ENCODE measurements at regions not wholly inside any gene's neighbourhood (a gene's known extent, or its start where the extent isn't known, plus 50 kb on each side); places are given as distances from the start of the nearest gene placed in this dataset.
"Not testable (repeated sequence)": the region's sequence is repeated elsewhere in the genome, so short reads cannot be mapped to it uniquely, and the experiment has no call there.

GRCh38 chr19:28655054-28655453 lies 557.9 kb downstream of the UQCRFS1 start:
- no peak for DNase-seq

- DNase-seq: no peak
These were observed 560.2 kb downstream of the UQCRFS1 start for GRCh38 chr19:28652765-28653164.

- no peak for DNase-seq
These were observed 566.3 kb downstream of the UQCRFS1 start for GRCh38 chr19:28646629-28647028.

- DNase-seq: no peak
These were observed 568.7 kb downstream of the UQCRFS1 start for GRCh38 chr19:28644169-28644775.

- DNase-seq: no peak
These were observed 569.9 kb downstream of the UQCRFS1 start for GRCh38 chr19:28642787-28643683.

- no peak for DNase-seq
These were observed 571.6 kb downstream of the UQCRFS1 start for GRCh38 chr19:28641395-28641794.

GRCh38 chr19:28640506-28640905 lies 572.4 kb downstream of the UQCRFS1 start:
- DNase-seq: no peak

GRCh38 chr19:28638445-28638844 lies 574.5 kb downstream of the UQCRFS1 start:
- DNase-seq: no peak

GRCh38 chr19:28636706-28637105 lies 576.2 kb downstream of the UQCRFS1 start:
- DNase-seq: no peak

- DNase-seq: no peak
These were observed 576.8 kb downstream of the UQCRFS1 start for GRCh38 chr19:28636016-28636629.

- no peak for DNase-seq
These were observed 578.1 kb downstream of the UQCRFS1 start for GRCh38 chr19:28634837-28635236.

- DNase-seq: no peak
These were observed 579.0 kb downstream of the UQCRFS1 start for GRCh38 chr19:28634019-28634328.

GRCh38 chr19:28633319-28634018 lies 579.5 kb downstream of the UQCRFS1 start:
- DNase-seq: peak; percentile 31

GRCh38 chr19:28632371-28633080 lies 580.4 kb downstream of the UQCRFS1 start:
- DNase-seq: no peak

GRCh38 chr19:28631961-28632360 lies 581.0 kb downstream of the UQCRFS1 start:
- no peak for DNase-seq

GRCh38 chr19:28627669-28628068 lies 585.3 kb downstream of the UQCRFS1 start:
- no peak for DNase-seq

- DNase-seq: not testable (repeated sequence)
These were observed 586.5 kb downstream of the UQCRFS1 start for GRCh38 chr19:28626407-28626806.

GRCh38 chr19:28619816-28620429 lies 593.0 kb downstream of the UQCRFS1 start:
- no peak for DNase-seq

- DNase-seq: no peak
These were observed 594.4 kb downstream of the UQCRFS1 start for GRCh38 chr19:28618504-28618903.

- DNase-seq: no peak
These were observed 597.0 kb downstream of the UQCRFS1 start for GRCh38 chr19:28615966-28616365.

- DNase-seq: no peak
These were observed 597.4 kb downstream of the UQCRFS1 start for GRCh38 chr19:28615546-28615916.
